Adrenal gland (tissue), 5 donors: ENCODE measurements at regions not wholly inside any gene's neighbourhood (a gene's known extent, or its start where the extent isn't known, plus 50 kb on each side); places are given as distances from the start of the nearest gene placed in this dataset.

ENCODE experiments used
- CTCF ChIP-seq, 6 experiments: fragments of 450-650 bp in 4 of 6; fragments of 200-600 bp in 2 of 6; sonication (generic) in 1 of 6; IDR thresholded peaks; 1 replicate in 5 of 6; 2 replicates in 1 of 6; pipeline versions ENCODE4 v1.5.1 to v1.8.0; 2016 to 2021; ENCODE audit warnings: antibody characterized with exemption in 6 of 6, mild to moderate bottlenecking in 2 of 6, moderate library complexity in 1 of 6
- POLR2A ChIP-seq, 2 donors: fragments of 450-650 bp; IDR thresholded peaks; one replicate each; pipeline ENCODE4 v1.6.1; 2017; ENCODE audit warnings: antibody characterized with exemption in 2 of 2, mild to moderate bottlenecking in 2 of 2, moderate library complexity in 1 of 2
- donor health status: DM: no; HTN: no; CAD: no.

- no peak for TF ChIP-seq POLR2A (IDR thresholded peaks at IDR 0.05)
- TF ChIP-seq CTCF (IDR thresholded peaks at IDR 0.05), result no peak
These were observed 226.7 kb upstream of the MYOCD start for GRCh38 chr17:12438813-12439586.
